Vagina (tissue), 2 donors: ENCODE measurements at regions not wholly inside any gene's neighbourhood (a gene's known extent, or its start where the extent isn't known, plus 50 kb on each side); places are given as distances from the start of the nearest gene placed in this dataset.

Experiments used
- DNase-seq, 2 donors: peaks; one replicate each; pipeline ENCODE4 v3.0.0-alpha.2; 2017; ENCODE audit errors: extremely low spot score in 2 of 2
- H3K27ac ChIP-seq: fragments of 200-600 bp; sonication (generic); one replicate; pipeline ENCODE4 v1.5.1; 2019
- H3K27me3 ChIP-seq: fragments of 200-600 bp; sonication (generic); one replicate; pipeline ENCODE4 v1.5.1; 2019
- H3K36me3 ChIP-seq, 2 donors: fragments of 200-600 bp; sonication (generic); one replicate each; pipeline ENCODE4 v1.5.1; 2017 to 2019
- H3K4me1 ChIP-seq: fragments of 200-600 bp; sonication (generic); one replicate; pipeline ENCODE4 v1.5.1; 2019
- H3K4me3 ChIP-seq, 2 donors: fragments of 200-600 bp; sonication (generic); 1 replicate in 1 of 2; 2 replicates in 1 of 2; pipeline ENCODE4 v1.5.1; 2016 to 2019
- H3K9me3 ChIP-seq: fragments of 200-600 bp; sonication (generic); one replicate; pipeline ENCODE4 v1.5.1; 2019
- CTCF ChIP-seq, 3 experiments: fragments of 450-650 bp in 2 of 3; fragments of 200-600 bp in 1 of 3; sonication (generic) in 1 of 3; IDR thresholded peaks; one replicate each; pipeline ENCODE4 v1.5.1; 2017 to 2019; ENCODE audit warnings: antibody characterized with exemption in 3 of 3, mild to moderate bottlenecking in 2 of 3, moderate library complexity in 2 of 3
- POLR2A ChIP-seq, 2 donors: fragments of 450-650 bp; IDR thresholded peaks; one replicate each; pipeline ENCODE4 v1.6.1; 2017; ENCODE audit warnings: antibody characterized with exemption in 2 of 2, mild to moderate bottlenecking in 2 of 2, moderate library complexity in 2 of 2
- POLR2AphosphoS5 ChIP-seq, 2 donors: sonication (generic); formaldehyde crosslinking; IDR thresholded peaks; one replicate each; pipeline ENCODE4 v1.9.0; 2017; ENCODE audit warnings: antibody characterized with exemption in 2 of 2, mild to moderate bottlenecking in 2 of 2, low read depth in 1 of 2; ENCODE audit not compliant: insufficient read depth in 1 of 2
- intact Hi-C: fragments of 100-400 bp; cut with DNase I; formaldehyde crosslinking; loops from one replicate; pipeline ENCODE4 v1.15.1; 2023

- no peaks in the 10 kb centered on the region for H3K4me1 ChIP-seq
- intact Hi-C loops, result no loop called here
- no peak for DNase-seq
- no peak for TF ChIP-seq POLR2A (IDR thresholded peaks at IDR 0.05)
- TF ChIP-seq POLR2AphosphoS5 (IDR thresholded peaks at IDR 0.05; ENCODE audit: insufficient read depth in 1 of 2, low read depth in 1 of 2), result no peak
- TF ChIP-seq CTCF (IDR thresholded peaks at IDR 0.05), result no peak
- no peaks in the 10 kb centered on the region for H3K27me3 ChIP-seq
- H3K27ac ChIP-seq, result no peak overlapping the region
- no peaks in the 10 kb centered on the region for H3K36me3 ChIP-seq
- no peak overlapping the region for H3K4me3 ChIP-seq
- H3K9me3 ChIP-seq, result no peaks in the 10 kb centered on the region
Observed at GRCh38 chr4:125235971-125236370, 78.8 kb upstream of the FAT4 start.

GRCh38 chr4:125231661-125232060 lies 83.1 kb upstream of the FAT4 start:
- TF ChIP-seq POLR2A (IDR thresholded peaks at IDR 0.05), result no peak
- no peak for TF ChIP-seq POLR2AphosphoS5 (IDR thresholded peaks at IDR 0.05; ENCODE audit: insufficient read depth in 1 of 2, low read depth in 1 of 2)
- no peak for TF ChIP-seq CTCF (IDR thresholded peaks at IDR 0.05)
- DNase-seq, result no peak
- Histone ChIP-seq H3K4me1 (no peaks in the 10 kb centered on the region), H3K27me3 (no peaks in the 10 kb centered on the region), H3K27ac (no peak overlapping the region), H3K4me3 (no peak overlapping the region), H3K9me3 (no peaks in the 10 kb centered on the region), H3K36me3 (no peaks in the 10 kb centered on the region)
- intact Hi-C loops, result no loop called here

GRCh38 chr4:125229596-125230058 lies 85.1 kb upstream of the FAT4 start:
- H3K4me1 ChIP-seq, result no peaks in the 10 kb centered on the region
- H3K27ac ChIP-seq, result no peak overlapping the region
- no peaks in the 10 kb centered on the region for H3K27me3 ChIP-seq
- no peaks in the 10 kb centered on the region for H3K36me3 ChIP-seq
- H3K9me3 ChIP-seq, result no peaks in the 10 kb centered on the region
- intact Hi-C loops, result no loop called here
- H3K4me3 ChIP-seq, result no peak overlapping the region
- no peak for DNase-seq
- TF ChIP-seq POLR2A (IDR thresholded peaks at IDR 0.05) (no peak), POLR2AphosphoS5 (IDR thresholded peaks at IDR 0.05; ENCODE audit: insufficient read depth in 1 of 2, low read depth in 1 of 2) (no peak), CTCF (IDR thresholded peaks at IDR 0.05) (no peak)

GRCh38 chr4:125225806-125226205 lies 88.9 kb upstream of the FAT4 start:
- H3K27me3 ChIP-seq, result no peaks in the 10 kb centered on the region
- H3K36me3 ChIP-seq, result no peaks in the 10 kb centered on the region
- intact Hi-C loops, result no loop called here
- TF ChIP-seq CTCF (IDR thresholded peaks at IDR 0.05), result no peak
- TF ChIP-seq POLR2A (IDR thresholded peaks at IDR 0.05), result no peak
- TF ChIP-seq POLR2AphosphoS5 (IDR thresholded peaks at IDR 0.05; ENCODE audit: insufficient read depth in 1 of 2, low read depth in 1 of 2), result no peak
- H3K4me1 ChIP-seq, result no peaks in the 10 kb centered on the region
- no peak overlapping the region for H3K4me3 ChIP-seq
- no peak for DNase-seq
- H3K9me3 ChIP-seq, result no peaks in the 10 kb centered on the region
- no peak overlapping the region for H3K27ac ChIP-seq

GRCh38 chr4:125200556-125200955 lies 114.2 kb upstream of the FAT4 start:
- TF ChIP-seq CTCF (IDR thresholded peaks at IDR 0.05) (no peak), POLR2AphosphoS5 (IDR thresholded peaks at IDR 0.05; ENCODE audit: insufficient read depth in 1 of 2, low read depth in 1 of 2) (no peak), POLR2A (IDR thresholded peaks at IDR 0.05) (no peak)
- intact Hi-C loops, result no loop called here
- H3K4me3 ChIP-seq, result no peak overlapping the region

More at GRCh38 chr4:125200556-125200955, 114.2 kb upstream of the FAT4 start:
- DNase-seq, result no peak
- Histone ChIP-seq H3K9me3 (no peaks in the 10 kb centered on the region), H3K27me3 (no peaks in the 10 kb centered on the region), H3K4me1 (no peaks in the 10 kb centered on the region), H3K27ac (no peak overlapping the region), H3K36me3 (no peaks in the 10 kb centered on the region)
